ENCODE measurements at regions not wholly inside any gene's neighbourhood (a gene's known extent, or its start where the extent isn't known, plus 50 kb on each side); places are given as distances from the start of the nearest gene placed in this dataset.

DNA sequence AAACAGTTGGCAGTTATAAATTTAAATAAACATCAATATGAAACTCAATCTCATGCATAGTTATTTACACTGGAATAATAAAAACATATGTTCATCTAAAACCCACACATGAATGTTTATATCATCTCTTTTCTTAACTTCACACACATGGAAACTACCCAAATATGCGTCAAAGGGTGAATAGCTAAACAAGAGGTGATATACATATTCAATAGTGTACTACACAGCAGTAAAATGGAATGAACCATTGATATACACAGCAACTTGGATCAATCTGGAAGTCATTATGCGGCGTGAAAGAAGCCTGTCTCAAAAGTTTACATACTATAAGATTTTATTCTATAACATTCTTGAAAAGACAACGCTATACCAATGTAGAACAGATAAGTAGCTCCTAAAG, 282.5 kb upstream of the POM121L12 start:
- H3K23ac ChIP-seq (ENCODE audit: insufficient read length) = no peak overlapping the region
- no peaks in the 10 kb centered on the region for H3K9me3 ChIP-seq (ENCODE audit: insufficient read depth in 2 of 2, low read depth in 1 of 2, low read length in 1 of 2)
- no peak overlapping the region for H4K91ac ChIP-seq (replicated peaks; ENCODE audit: insufficient read length, low read length)
- no peak overlapping the region for H3K56ac ChIP-seq (replicated peaks; ENCODE audit: insufficient read length, low read depth, low read length)
- no peak overlapping the region for H3K4ac ChIP-seq (replicated peaks; ENCODE audit: insufficient read length, low read depth, low read length)
- FAIRE-seq = no peak
- no peak overlapping the region for H4K8ac ChIP-seq (ENCODE audit: extremely low read depth, insufficient read depth, low read length)
- H2BK15ac ChIP-seq (ENCODE audit: low read length) = no peak overlapping the region
- H2BK20ac ChIP-seq (ENCODE audit: low read length) = no peak overlapping the region
- H3K18ac ChIP-seq (ENCODE audit: extremely low read depth, low read length) = no peak overlapping the region
- H3K4me2 ChIP-seq (ENCODE audit: insufficient read depth in 1 of 2, low read depth in 2 of 2, low read length in 2 of 2) = no peak overlapping the region
- H3K27me3 ChIP-seq (replicated peaks in 1 of 4; ENCODE audit: control insufficient read depth in 3 of 4, extremely low read depth in 1 of 4, insufficient read depth in 3 of 4, low read length in 3 of 4) = no peaks in the 10 kb centered on the region
- no peaks in the 10 kb centered on the region for H4K20me1 ChIP-seq (replicated peaks in 1 of 2; ENCODE audit: control insufficient read depth in 1 of 2, insufficient read depth in 2 of 2, low read length in 2 of 2)
- H2BK5ac ChIP-seq (ENCODE audit: low read depth, low read length) = no peak overlapping the region
- no peaks in the 10 kb centered on the region for H3K23me2 ChIP-seq (ENCODE audit: low read depth, low read length)
- no peak overlapping the region for H4K5ac ChIP-seq (ENCODE audit: insufficient read length, low read depth, low read length)
- H3K27ac ChIP-seq (ENCODE audit: low read depth, low read length) = no peak overlapping the region
- ChIA-PET POLR2A (ENCODE audit: partially characterized antibody) (no interaction called here), CTCF (ENCODE audit: partially characterized antibody) (no interaction called here)
- WGBS, 2 experiments (ENCODE audit: extremely low coverage in 1 of 2, insufficient coverage in 1 of 2, insufficient read length in 1 of 2, insufficient replicate concordance in 2 of 2, low coverage in 1 of 2, low lambda C conversion rate in 2 of 2, missing lambda C conversion rate in 1 of 2) = 94% methylated on average over 4 of the region's 4 CpGs; no CpG with 5 or more reads in 1 of the 2 experiments
- H2AK5ac ChIP-seq (ENCODE audit: low read depth, low read length) = no peak overlapping the region
- H3K36me3 ChIP-seq (ENCODE audit: control insufficient read depth in 2 of 4, insufficient read depth in 4 of 4, low read length in 3 of 4) = no peaks in the 10 kb centered on the region
- TF ChIP-seq CREB1 (IDR thresholded peaks at IDR 0.05) (no peak), HDAC2 (IDR thresholded peaks at IDR 0.05; ENCODE audit: borderline replicate concordance in 1 of 2, low read depth in 2 of 2, low read length in 2 of 2) (no peak), JUND (IDR thresholded peaks at IDR 0.05; ENCODE audit: low read length) (no peak)
- no peak overlapping the region for H2AFZ ChIP-seq (ENCODE audit: low read length)
- H3K9ac ChIP-seq (replicated peaks in 1 of 4; ENCODE audit: extremely low read depth in 1 of 4, low read depth in 3 of 4, low read length in 3 of 4) = no peak overlapping the region
- H3K4me1 ChIP-seq (replicated peaks in 1 of 4; ENCODE audit: control insufficient read depth in 3 of 4, insufficient read depth in 4 of 4, low read length in 3 of 4) = no peaks in the 10 kb centered on the region
- H3K79me1 ChIP-seq (ENCODE audit: low read depth, low read length) = no peaks in the 10 kb centered on the region
- H3K4me3 ChIP-seq (ENCODE audit: extremely low read depth in 1 of 4, insufficient read depth in 2 of 4, low read depth in 3 of 4, low read length in 4 of 4) = no peak overlapping the region
- H2BK120ac ChIP-seq (replicated peaks; ENCODE audit: low read depth, low read length) = no peak overlapping the region
- H3K79me2 ChIP-seq (ENCODE audit: control insufficient read depth in 1 of 2, insufficient read depth in 2 of 2, low read length in 2 of 2) = no peaks in the 10 kb centered on the region
- H2BK12ac ChIP-seq (ENCODE audit: low read depth, low read length) = no peak overlapping the region
- DNase-seq (ENCODE audit: low read depth in 1 of 2, low spot score in 2 of 2) = no peak
- no peak overlapping the region for H3K14ac ChIP-seq (ENCODE audit: insufficient read length)

Measured in H1 (cell line).